Tibial nerve (tissue), 4 donors: ENCODE measurements at regions not wholly inside any gene's neighbourhood (a gene's known extent, or its start where the extent isn't known, plus 50 kb on each side); places are given as distances from the start of the nearest gene placed in this dataset.

Source experiments
- EP300 ChIP-seq, 2 donors: sonication (generic); formaldehyde crosslinking; IDR thresholded peaks; one replicate each; pipeline ENCODE4 v1.6.1; 2017; ENCODE audit warnings: antibody characterized with exemption in 2 of 2, mild to moderate bottlenecking in 1 of 2
- POLR2A ChIP-seq, 2 donors: fragments of 450-650 bp; IDR thresholded peaks; one replicate each; pipeline ENCODE4 v1.6.1; 2017; ENCODE audit warnings: antibody characterized with exemption in 2 of 2, mild to moderate bottlenecking in 2 of 2, moderate library complexity in 2 of 2
- TF ChIP-seq, protein P1 (sequence below), 5 experiments: fragments of 200-600 bp in 3 of 5; fragments of 450-650 bp in 2 of 5; sonication (generic) in 3 of 5; IDR thresholded peaks; one replicate each; pipeline ENCODE4 v1.5.1; 2016 to 2019; ENCODE audit warnings: antibody characterized with exemption in 5 of 5, mild to moderate bottlenecking in 3 of 5, moderate library complexity in 2 of 5

DNA sequence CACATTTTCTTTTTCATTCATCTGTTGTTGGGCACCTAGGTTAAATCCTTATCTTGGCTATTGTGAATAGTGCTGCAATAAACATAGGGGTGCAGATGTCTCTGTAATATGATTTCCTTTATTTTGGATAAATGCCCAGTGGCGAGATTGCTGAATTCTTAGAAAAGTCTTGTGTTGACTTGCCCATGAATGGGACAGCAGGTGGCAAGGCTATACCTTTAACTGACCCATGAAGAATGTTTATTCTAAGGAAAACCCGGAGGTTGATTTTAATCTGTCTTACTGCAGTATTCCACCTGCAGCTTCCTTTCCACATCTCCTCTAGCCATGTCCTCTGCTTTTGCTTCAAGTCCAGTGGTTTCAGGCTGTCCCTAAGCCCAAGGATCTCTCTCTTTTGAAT, 220.6 kb downstream of the SNCA start:
- TF ChIP-seq, protein P1, sequence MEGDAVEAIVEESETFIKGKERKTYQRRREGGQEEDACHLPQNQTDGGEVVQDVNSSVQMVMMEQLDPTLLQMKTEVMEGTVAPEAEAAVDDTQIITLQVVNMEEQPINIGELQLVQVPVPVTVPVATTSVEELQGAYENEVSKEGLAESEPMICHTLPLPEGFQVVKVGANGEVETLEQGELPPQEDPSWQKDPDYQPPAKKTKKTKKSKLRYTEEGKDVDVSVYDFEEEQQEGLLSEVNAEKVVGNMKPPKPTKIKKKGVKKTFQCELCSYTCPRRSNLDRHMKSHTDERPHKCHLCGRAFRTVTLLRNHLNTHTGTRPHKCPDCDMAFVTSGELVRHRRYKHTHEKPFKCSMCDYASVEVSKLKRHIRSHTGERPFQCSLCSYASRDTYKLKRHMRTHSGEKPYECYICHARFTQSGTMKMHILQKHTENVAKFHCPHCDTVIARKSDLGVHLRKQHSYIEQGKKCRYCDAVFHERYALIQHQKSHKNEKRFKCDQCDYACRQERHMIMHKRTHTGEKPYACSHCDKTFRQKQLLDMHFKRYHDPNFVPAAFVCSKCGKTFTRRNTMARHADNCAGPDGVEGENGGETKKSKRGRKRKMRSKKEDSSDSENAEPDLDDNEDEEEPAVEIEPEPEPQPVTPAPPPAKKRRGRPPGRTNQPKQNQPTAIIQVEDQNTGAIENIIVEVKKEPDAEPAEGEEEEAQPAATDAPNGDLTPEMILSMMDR (IDR thresholded peaks at IDR 0.05): no peak
- TF ChIP-seq POLR2A (IDR thresholded peaks at IDR 0.05) (no peak), EP300 (IDR thresholded peaks at IDR 0.05) (no peak)
